Nephron (organoid): ENCODE measurements at regions not wholly inside any gene's neighbourhood (a gene's known extent, or its start where the extent isn't known, plus 50 kb on each side); places are given as distances from the start of the nearest gene placed in this dataset.

ENCODE experiments used
- H3K27ac Mint-ChIP-seq, 3 experiments: 2 replicates each; pipeline ENCODE4 v1.8.0; 2020; ENCODE audit warnings: mixed read lengths in 3 of 3, mild to moderate bottlenecking in 2 of 3, moderate library complexity in 1 of 3
- H3K27me3 Mint-ChIP-seq: 2 replicates; pipeline ENCODE4 v1.8.0; 2021; ENCODE audit warnings: low read depth, mild to moderate bottlenecking, moderate library complexity, mixed read lengths
- H3K36me3 Mint-ChIP-seq: 2 replicates; pipeline ENCODE4 v1.8.0; 2020; ENCODE audit warnings: low read depth, mixed read lengths
- H3K4me1 Mint-ChIP-seq: 2 replicates; pipeline ENCODE4 v1.8.0; 2020; ENCODE audit warnings: mixed read lengths
- H3K4me3 Mint-ChIP-seq, 3 experiments: 2 replicates each; pipeline ENCODE4 v1.8.0; 2020; ENCODE audit warnings: mild to moderate bottlenecking in 3 of 3, mixed read lengths in 3 of 3, moderate library complexity in 2 of 3
- H3K9me3 Mint-ChIP-seq: 2 replicates; pipeline ENCODE4 v1.8.0; 2020; ENCODE audit warnings: mixed read lengths
- TF ChIP-seq, protein P1 (sequence below), 3 experiments: fragments of 200-600 bp; sonication (generic); IDR thresholded peaks; one replicate each; pipeline ENCODE4 v1.5.0; 2021; ENCODE audit warnings: antibody characterized with exemption in 3 of 3; ENCODE audit not compliant: unreplicated experiment in 3 of 3

DNA sequence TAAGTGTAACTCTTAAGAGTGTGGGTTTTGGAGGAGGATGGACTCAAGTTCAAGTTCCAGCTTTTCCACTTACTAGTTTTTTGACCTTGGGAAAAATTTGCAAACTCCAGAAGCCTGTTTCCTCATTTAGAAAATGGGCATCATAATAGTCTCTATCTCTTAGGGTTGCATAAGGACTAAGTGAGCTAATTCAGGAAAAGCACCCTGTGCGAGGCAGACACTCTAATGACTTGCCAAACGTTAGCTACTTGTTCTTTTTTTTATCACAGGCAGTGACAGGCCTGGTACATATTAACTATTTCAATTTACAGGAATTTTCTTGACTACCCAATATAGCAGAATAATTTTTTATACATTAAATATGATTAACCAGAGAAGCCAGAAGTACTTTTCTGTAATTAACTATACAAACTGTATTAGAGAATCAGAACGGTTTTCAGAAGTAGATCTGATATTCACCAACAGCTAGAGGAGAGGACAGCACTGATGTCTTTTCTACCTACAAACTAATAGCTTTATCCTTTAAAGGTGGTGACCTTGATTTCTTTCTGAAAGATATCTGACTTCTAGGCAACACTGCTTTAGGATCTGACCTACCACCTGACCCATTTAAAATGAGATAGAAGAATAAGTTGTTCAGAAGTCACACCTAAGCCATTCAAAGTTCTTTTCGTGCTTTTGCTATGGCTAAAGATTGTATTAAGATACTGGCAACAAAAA, 139.6 kb upstream of the HAND2 start:
- Mint-ChIP-seq H3K4me3 (no peak overlapping the region), H3K27ac (no peak overlapping the region), H3K27me3 (no peaks in the 10 kb centered on the region), H3K4me1 (no peaks in the 10 kb centered on the region), H3K9me3 (no peaks in the 10 kb centered on the region), H3K36me3 (no peaks in the 10 kb centered on the region)
- TF ChIP-seq, protein P1, sequence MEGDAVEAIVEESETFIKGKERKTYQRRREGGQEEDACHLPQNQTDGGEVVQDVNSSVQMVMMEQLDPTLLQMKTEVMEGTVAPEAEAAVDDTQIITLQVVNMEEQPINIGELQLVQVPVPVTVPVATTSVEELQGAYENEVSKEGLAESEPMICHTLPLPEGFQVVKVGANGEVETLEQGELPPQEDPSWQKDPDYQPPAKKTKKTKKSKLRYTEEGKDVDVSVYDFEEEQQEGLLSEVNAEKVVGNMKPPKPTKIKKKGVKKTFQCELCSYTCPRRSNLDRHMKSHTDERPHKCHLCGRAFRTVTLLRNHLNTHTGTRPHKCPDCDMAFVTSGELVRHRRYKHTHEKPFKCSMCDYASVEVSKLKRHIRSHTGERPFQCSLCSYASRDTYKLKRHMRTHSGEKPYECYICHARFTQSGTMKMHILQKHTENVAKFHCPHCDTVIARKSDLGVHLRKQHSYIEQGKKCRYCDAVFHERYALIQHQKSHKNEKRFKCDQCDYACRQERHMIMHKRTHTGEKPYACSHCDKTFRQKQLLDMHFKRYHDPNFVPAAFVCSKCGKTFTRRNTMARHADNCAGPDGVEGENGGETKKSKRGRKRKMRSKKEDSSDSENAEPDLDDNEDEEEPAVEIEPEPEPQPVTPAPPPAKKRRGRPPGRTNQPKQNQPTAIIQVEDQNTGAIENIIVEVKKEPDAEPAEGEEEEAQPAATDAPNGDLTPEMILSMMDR (IDR thresholded peaks at IDR 0.05; ENCODE audit: unreplicated experiment in 3 of 3): no peak

DNA sequence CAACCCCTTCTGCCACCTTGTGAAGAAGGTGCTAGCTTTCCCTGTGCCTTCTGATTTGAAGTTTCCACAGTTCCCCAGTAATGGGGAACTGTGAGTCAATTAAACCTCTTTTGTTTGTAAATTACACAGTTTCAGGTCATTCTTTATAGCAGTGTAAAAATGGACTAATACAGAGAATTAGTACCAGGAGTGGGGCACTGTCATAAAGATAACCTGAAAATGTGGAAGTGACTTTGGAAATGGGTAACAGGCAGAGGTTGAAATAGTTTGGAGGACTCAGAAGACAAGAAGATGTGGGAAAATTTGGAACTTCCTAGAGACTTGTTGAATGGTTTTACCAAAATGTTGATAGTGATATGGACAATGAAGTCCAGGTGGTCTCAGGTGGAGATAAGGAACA, 131.0 kb upstream of the HAND2 start:
- TF ChIP-seq, protein P1 (IDR thresholded peaks at IDR 0.05; ENCODE audit: unreplicated experiment in 3 of 3): no peak
- H3K4me3 Mint-ChIP-seq: no peak overlapping the region
- no peaks in the 10 kb centered on the region for H3K36me3 Mint-ChIP-seq
- no peaks in the 10 kb centered on the region for H3K27me3 Mint-ChIP-seq
- H3K4me1 Mint-ChIP-seq: no peaks in the 10 kb centered on the region
- no peak overlapping the region for H3K27ac Mint-ChIP-seq
- H3K9me3 Mint-ChIP-seq: peaks cover 11% of the 10 kb centered on the region

DNA sequence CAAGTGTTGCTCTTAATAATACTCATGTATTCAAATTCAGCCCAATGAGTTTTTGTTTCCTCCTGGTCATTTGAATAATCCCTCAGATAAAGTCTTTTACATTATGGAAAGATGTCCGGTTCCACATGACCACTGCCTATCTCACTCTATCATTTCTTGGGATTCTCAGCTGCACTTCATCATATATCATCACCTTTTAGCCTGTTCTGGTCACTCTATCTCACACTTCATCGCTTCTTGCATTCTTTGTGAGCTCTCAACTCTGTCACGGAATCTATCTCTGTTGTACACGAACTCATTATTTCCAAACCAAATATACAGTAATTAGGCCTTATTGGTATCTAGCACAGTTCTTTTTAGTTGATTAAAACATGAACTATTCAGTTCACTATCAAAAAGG, 126.9 kb upstream of the HAND2 start:
- peaks cover 11% of the 10 kb centered on the region for H3K9me3 Mint-ChIP-seq
- H3K27ac Mint-ChIP-seq: no peak overlapping the region
- H3K27me3 Mint-ChIP-seq: peaks cover 4% of the 10 kb centered on the region
- TF ChIP-seq, protein P1 (IDR thresholded peaks at IDR 0.05; ENCODE audit: unreplicated experiment in 3 of 3): no peak
- no peak overlapping the region for H3K4me3 Mint-ChIP-seq
- H3K4me1 Mint-ChIP-seq: no peaks in the 10 kb centered on the region
- no peaks in the 10 kb centered on the region for H3K36me3 Mint-ChIP-seq

DNA sequence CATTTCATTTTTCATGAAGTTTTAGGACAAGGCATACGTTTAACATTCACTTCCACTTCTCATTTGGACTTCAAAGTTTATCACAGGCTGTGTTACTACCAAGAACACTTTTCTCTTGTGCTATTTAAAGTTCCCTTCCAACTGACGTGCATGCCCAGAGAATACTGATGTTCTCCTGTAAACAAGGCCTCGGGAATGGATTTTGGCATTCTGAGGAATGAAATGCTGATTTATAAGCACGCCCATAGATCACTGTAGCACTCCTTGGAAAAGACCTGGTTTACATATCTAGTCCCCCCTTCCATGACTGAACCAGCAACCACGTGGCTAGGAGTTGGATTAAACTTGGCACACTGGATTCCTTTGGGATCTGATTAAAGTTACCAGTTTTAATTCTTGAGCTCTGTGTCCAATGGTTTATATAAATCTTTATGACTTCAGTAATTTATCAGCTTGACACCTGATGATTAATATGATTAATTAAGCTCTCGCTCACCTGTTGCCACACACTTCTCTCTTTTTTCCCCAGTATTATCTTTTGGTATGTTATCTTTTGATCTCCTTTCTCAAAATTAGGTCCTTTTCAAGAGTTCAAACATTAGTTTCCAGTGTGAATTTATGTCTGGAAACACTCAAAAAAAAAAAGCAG, 122.4 kb upstream of the HAND2 start:
- no peaks in the 10 kb centered on the region for H3K4me1 Mint-ChIP-seq
- H3K36me3 Mint-ChIP-seq: no peaks in the 10 kb centered on the region
- H3K27me3 Mint-ChIP-seq: peaks cover 4% of the 10 kb centered on the region
- TF ChIP-seq, protein P1 (IDR thresholded peaks at IDR 0.05; ENCODE audit: unreplicated experiment in 3 of 3): no peak
- no peak overlapping the region for H3K27ac Mint-ChIP-seq
- no peak overlapping the region for H3K4me3 Mint-ChIP-seq
- H3K9me3 Mint-ChIP-seq: no peaks in the 10 kb centered on the region

- TF ChIP-seq, protein P1 (IDR thresholded peaks at IDR 0.05; ENCODE audit: unreplicated experiment in 3 of 3): no peak
- H3K4me1 Mint-ChIP-seq: no peaks in the 10 kb centered on the region
- no peaks in the 10 kb centered on the region for H3K36me3 Mint-ChIP-seq
- H3K4me3 Mint-ChIP-seq: no peak overlapping the region
- no peak overlapping the region for H3K27ac Mint-ChIP-seq
- H3K9me3 Mint-ChIP-seq: no peaks in the 10 kb centered on the region
- peaks cover 4% of the 10 kb centered on the region for H3K27me3 Mint-ChIP-seq
Observed at GRCh38 chr4:173651651-173652282, 121.7 kb upstream of the HAND2 start.
